ENCODE measurements at regions not wholly inside any gene's neighbourhood (a gene's known extent, or its start where the extent isn't known, plus 50 kb on each side); places are given as distances from the start of the nearest gene placed in this dataset.

DNA sequence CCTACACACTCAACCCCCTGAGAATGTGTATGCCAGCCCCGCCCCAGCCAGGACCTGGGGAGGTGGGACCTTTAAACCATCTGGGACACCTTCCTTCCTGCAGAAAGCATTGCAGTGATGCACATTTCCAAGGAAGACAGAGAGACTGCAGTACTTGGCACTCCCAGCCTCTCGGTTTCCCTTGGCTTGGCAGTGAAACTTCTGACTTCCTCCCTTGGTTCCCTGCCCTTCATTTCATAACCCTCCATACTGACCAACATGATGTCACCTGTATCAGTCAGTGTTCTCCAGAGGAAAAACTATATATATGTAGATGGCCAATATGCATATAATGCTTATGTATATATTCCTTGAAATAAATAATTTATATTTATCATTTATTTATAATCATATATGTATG, 103.2 kb downstream of the SST start:
- Histone ChIP-seq H3K9me3 (no peaks in the 10 kb centered on the region), H3K27me3 (no peaks in the 10 kb centered on the region), H3K4me3 (no peak overlapping the region), H3K4me1 (peaks cover 0 to 21% (median 16%) of the 10 kb centered on the region in 4 donors), H3K36me3 (no peaks in the 10 kb centered on the region), H3K27ac (no peak overlapping the region)
- intact Hi-C loops (cut with DNase I; ENCODE audit: low total_unique reads): no loop called here
- DNase-seq: no peak
- no peak for TF ChIP-seq CTCF (IDR thresholded peaks at IDR 0.05)

- H3K4me3 ChIP-seq: no peak overlapping the region
- H3K36me3 ChIP-seq: no peaks in the 10 kb centered on the region
- no peak for DNase-seq
- intact Hi-C loops (cut with DNase I; ENCODE audit: low total_unique reads): no loop called here
- no peaks in the 10 kb centered on the region for H3K27me3 ChIP-seq
- peaks cover 0 to 21% (median 16%) of the 10 kb centered on the region in 4 donors for H3K4me1 ChIP-seq
- TF ChIP-seq CTCF (IDR thresholded peaks at IDR 0.05): no peak
- H3K27ac ChIP-seq: no peak overlapping the region
- H3K9me3 ChIP-seq: no peaks in the 10 kb centered on the region
Observed at GRCh38 chr3:187565701-187566100, 104.5 kb downstream of the SST start.

DNA sequence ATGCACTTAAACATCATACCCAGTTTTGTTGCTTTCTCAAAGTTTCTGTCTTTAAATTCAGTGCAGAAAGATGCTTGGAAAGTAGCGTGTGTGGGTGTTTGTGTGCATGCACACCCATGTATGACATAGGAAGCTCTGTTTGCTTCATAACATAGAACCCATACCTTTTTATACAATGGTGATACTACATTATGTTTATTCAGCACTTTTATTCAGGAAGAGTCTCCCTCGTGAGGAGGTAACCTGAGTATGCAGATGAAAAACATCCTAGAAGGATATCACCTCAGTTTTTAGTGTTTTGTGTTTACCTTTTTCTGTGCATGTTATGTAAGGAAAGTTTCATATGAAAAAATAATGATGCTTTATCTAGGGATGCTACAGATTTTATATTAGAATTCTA, 111.2 kb downstream of the SST start:
- Histone ChIP-seq H3K27me3 (no peaks in the 10 kb centered on the region), H3K9me3 (no peaks in the 10 kb centered on the region), H3K36me3 (no peaks in the 10 kb centered on the region), H3K4me3 (no peak overlapping the region), H3K27ac (no peak overlapping the region), H3K4me1 (no peaks in the 10 kb centered on the region)
- no peak for DNase-seq
- TF ChIP-seq CTCF (IDR thresholded peaks at IDR 0.05): no peak
- intact Hi-C loops (cut with DNase I; ENCODE audit: low total_unique reads): no loop called here

DNA sequence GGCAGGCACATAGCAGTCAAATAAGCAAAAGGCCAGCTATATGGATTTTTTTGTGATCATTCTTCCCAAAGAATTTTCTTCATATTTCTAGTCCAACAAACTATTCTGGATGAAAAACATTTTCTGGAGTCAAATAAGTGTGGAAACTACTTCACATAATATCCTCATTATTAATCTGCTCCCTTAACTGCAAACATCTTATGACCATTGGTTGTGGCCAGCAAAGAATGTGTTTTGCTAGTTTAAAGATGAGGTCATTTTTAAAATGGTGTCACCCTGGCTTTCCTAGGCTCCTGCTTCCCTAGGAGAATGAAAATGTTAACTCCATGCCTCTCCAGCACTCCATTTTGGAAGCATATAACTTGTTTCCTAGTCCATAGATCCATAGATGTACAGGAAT, 118.8 kb downstream of the SST start:
- H3K9me3 ChIP-seq: no peaks in the 10 kb centered on the region
- H3K27me3 ChIP-seq: no peaks in the 10 kb centered on the region
- H3K36me3 ChIP-seq: no peaks in the 10 kb centered on the region
- H3K27ac ChIP-seq: no peak overlapping the region
- no peak overlapping the region for H3K4me3 ChIP-seq
- TF ChIP-seq CTCF (IDR thresholded peaks at IDR 0.05): no peak
- intact Hi-C loops (cut with DNase I; ENCODE audit: low total_unique reads): no loop called here
- DNase-seq: no peak
- H3K4me1 ChIP-seq: no peaks in the 10 kb centered on the region

- H3K27ac ChIP-seq: no peak overlapping the region
- DNase-seq: no peak
- H3K36me3 ChIP-seq: no peaks in the 10 kb centered on the region
- no peak overlapping the region for H3K4me3 ChIP-seq
- no peak for TF ChIP-seq CTCF (IDR thresholded peaks at IDR 0.05)
- no peaks in the 10 kb centered on the region for H3K27me3 ChIP-seq
- intact Hi-C loops (cut with DNase I; ENCODE audit: low total_unique reads): no loop called here
- H3K9me3 ChIP-seq: no peaks in the 10 kb centered on the region
- no peaks in the 10 kb centered on the region for H3K4me1 ChIP-seq
Observed at GRCh38 chr3:187550446-187550845, 119.7 kb downstream of the SST start.

GRCh38 chr3:187545366-187545765, 124.8 kb downstream of the SST start:
- no peak for TF ChIP-seq CTCF (IDR thresholded peaks at IDR 0.05)
- no peaks in the 10 kb centered on the region for H3K4me1 ChIP-seq
- H3K27me3 ChIP-seq: peaks cover 0 to 2% of the 10 kb centered on the region in 2 donors
- peaks cover 0 to 3% (median 0%) of the 10 kb centered on the region in 3 donors for H3K9me3 ChIP-seq
- H3K36me3 ChIP-seq: no peaks in the 10 kb centered on the region
- DNase-seq: no peak
- no peak overlapping the region for H3K4me3 ChIP-seq
- no peak overlapping the region for H3K27ac ChIP-seq
- intact Hi-C loops (cut with DNase I; ENCODE audit: low total_unique reads): no loop called here

All from tibial artery (tissue), 4 donors.